Mucosa of descending colon (tissue), 3 donors: ENCODE measurements at regions not wholly inside any gene's neighbourhood (a gene's known extent, or its start where the extent isn't known, plus 50 kb on each side); places are given as distances from the start of the nearest gene placed in this dataset.

Experiments used
- ATAC-seq: fragments of 200-7000 bp; cut with Tn5 transposase; one replicate; pipeline ENCODE4 v1.9.1; 2020; ENCODE audit warnings: mild to moderate bottlenecking, moderate library complexity
- DNase-seq, 3 donors: peaks; one replicate each; pipeline ENCODE4 v3.0.0-alpha.2; 2020
- H3K36me3 ChIP-seq: fragments of 200-600 bp; one replicate; pipeline ENCODE4 v1.8.0; 2021; ENCODE audit warnings: low read depth, mild to moderate bottlenecking
- H3K4me1 ChIP-seq: fragments of 200-600 bp; one replicate; pipeline ENCODE4 v1.8.0; 2021; ENCODE audit warnings: low read depth, mild to moderate bottlenecking
- H3K4me3 ChIP-seq: fragments of 200-600 bp; one replicate; pipeline ENCODE4 v1.8.0; 2021; ENCODE audit warnings: mild to moderate bottlenecking
- H3K9me3 ChIP-seq: fragments of 200-600 bp; one replicate; pipeline ENCODE4 v1.8.0; 2021; ENCODE audit warnings: mild to moderate bottlenecking
- CTCF ChIP-seq: fragments of 200-600 bp; IDR thresholded peaks from one replicate; pipeline ENCODE4 v1.8.0; 2022; ENCODE audit warnings: antibody characterized with exemption, mild to moderate bottlenecking
- intact Hi-C, 2 donors: fragments of 100-400 bp; cut with DNase I in 1 of 2; cut with micrococcal nuclease in 1 of 2; formaldehyde crosslinking; loops; one replicate each; pipeline versions ENCODE4 v1.11.0 to v1.11.1; 2022; cut with DNase I, micrococcal nuclease
- donor health status: DM: no; HTN: no; CAD: no; lungs with moderate emphysema.
- donor health status: DM: no; HTN: no; CAD: no.
- donor health status: DM: no; HTN: yes; CAD: no.

- Histone ChIP-seq H3K4me1 (no peaks in the 10 kb centered on the region), H3K36me3 (no peaks in the 10 kb centered on the region), H3K9me3 (no peaks in the 10 kb centered on the region), H3K4me3 (no peak overlapping the region)
- DNase-seq (no peak), ATAC-seq (no peak)
- intact Hi-C loops = no loop called here
- TF ChIP-seq CTCF = no peak
Observed at GRCh38 chr20:56833427-56833826, 204.3 kb downstream of the TFAP2C start.

- no peaks in the 10 kb centered on the region for H3K9me3 ChIP-seq
- H3K4me1 ChIP-seq = no peaks in the 10 kb centered on the region
- TF ChIP-seq CTCF = no peak
- ATAC-seq (no peak), DNase-seq (no peak)
- no peak overlapping the region for H3K4me3 ChIP-seq
- intact Hi-C loops = no loop called here
- no peaks in the 10 kb centered on the region for H3K36me3 ChIP-seq
Observed at GRCh38 chr20:56835829-56836550, 206.9 kb downstream of the TFAP2C start.

GRCh38 chr20:56839222-56839621 lies 210.1 kb downstream of the TFAP2C start:
- H3K4me1 ChIP-seq = no peaks in the 10 kb centered on the region
- TF ChIP-seq CTCF = no peak

GRCh38 chr20:56839786-56840185 lies 210.7 kb downstream of the TFAP2C start:
- Histone ChIP-seq H3K4me3 (no peak overlapping the region), H3K36me3 (no peaks in the 10 kb centered on the region), H3K9me3 (no peaks in the 10 kb centered on the region), H3K4me1 (no peaks in the 10 kb centered on the region)
- no peak for DNase-seq
- TF ChIP-seq CTCF = no peak
- ATAC-seq = no peak
- intact Hi-C loops = no loop called here

More at GRCh38 chr20:56839222-56839621, 210.1 kb downstream of the TFAP2C start:
- intact Hi-C loops = no loop called here
- no peak overlapping the region for H3K4me3 ChIP-seq
- no peak for ATAC-seq
- H3K9me3 ChIP-seq = no peaks in the 10 kb centered on the region
- no peaks in the 10 kb centered on the region for H3K36me3 ChIP-seq
- no peak for DNase-seq

GRCh38 chr20:56840716-56841261 lies 211.7 kb downstream of the TFAP2C start:
- no peak for DNase-seq
- intact Hi-C loops = no loop called here
- Histone ChIP-seq H3K4me3 (no peak overlapping the region), H3K36me3 (no peaks in the 10 kb centered on the region), H3K4me1 (no peaks in the 10 kb centered on the region), H3K9me3 (no peaks in the 10 kb centered on the region)
- ATAC-seq = no peak
- TF ChIP-seq CTCF = no peak
